Activated T-helper 9 cell treated with anti-CD3 and anti-CD28 coated beads, Interleukin-2, amount 50 U/mL, for 16 hours (primary cell): ENCODE measurements at regions not wholly inside any gene's neighbourhood (a gene's known extent, or its start where the extent isn't known, plus 50 kb on each side); places are given as distances from the start of the nearest gene placed in this dataset.
A peak's percentile ranks its signal among the peaks of the same experiment; 100 is the strongest.

ENCODE experiments used
- DNase-seq: peaks from one replicate; pipeline ENCODE4 v3.0.0-alpha.2; 2020; ENCODE audit warnings: low read depth

DNA sequence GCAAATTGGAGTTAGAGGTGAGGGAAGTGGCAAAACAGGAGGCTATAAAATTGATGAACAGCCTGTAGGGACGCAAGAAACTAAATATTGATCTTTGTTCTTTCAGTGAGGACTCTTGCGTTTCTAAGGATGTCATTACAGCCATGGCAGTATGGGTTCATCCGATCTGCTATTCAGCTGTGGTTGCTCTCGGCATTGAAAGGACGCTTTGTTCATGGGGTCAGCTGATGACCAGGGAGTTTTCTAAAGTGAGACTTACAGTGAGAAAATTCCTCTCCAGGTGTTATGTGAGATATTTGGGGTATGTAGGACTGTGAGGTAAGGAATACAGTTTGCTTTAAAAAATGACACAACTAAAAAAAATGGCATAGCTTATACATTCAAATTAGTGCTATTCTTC is 52.7 kb upstream of the PELI1 start:
- DNase-seq, result no peak

DNA sequence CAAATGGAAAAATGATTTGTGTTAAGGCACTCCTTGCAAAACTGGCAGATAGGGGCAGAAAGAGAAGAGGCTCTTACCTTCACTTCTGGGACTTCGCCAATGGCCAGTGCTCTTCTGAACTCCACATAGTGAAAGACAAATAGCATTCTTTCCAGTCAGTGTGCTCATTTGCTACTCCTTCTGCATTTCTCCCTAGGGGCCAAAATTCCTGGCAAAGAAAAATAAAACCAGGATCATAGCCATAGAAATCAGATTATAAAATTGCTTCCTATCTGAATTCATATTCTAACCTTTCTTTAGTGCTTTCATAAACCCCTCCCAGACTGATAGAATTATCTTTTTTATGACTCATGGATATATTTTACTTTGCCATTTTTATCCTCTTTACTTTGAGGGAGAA is 56.9 kb upstream of the PELI1 start:
- DNase-seq, result no peak

DNA sequence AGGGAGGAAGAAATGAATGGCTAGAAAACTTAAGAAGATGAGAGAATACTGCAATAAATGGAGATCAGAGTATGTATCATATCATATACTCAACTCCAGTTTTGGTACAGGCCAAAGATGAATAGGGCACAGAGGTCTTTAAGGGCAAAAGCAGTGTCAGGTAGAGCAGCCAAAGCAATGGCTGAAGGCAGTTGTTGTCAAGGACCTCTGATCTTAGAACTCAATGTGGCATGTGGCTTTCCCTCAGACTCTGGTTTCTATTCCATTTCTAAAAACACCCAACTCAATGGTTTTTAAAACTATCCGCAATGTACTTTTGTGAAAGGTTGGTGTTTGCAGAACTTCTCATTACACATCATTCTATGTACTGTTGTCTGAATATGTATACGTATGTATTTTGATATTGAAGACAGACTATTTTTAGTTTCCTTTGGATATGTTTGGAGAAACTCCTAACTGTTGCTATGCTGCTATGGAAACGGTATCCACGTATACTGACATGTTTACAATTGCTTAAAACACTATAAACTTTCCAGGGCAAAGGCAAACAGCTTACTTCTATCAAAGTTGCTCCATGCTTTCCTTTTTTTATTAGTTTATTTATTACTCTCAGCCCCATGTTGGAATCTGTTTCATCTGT is 58.1 kb upstream of the PELI1 start:
- no peak for DNase-seq

DNA sequence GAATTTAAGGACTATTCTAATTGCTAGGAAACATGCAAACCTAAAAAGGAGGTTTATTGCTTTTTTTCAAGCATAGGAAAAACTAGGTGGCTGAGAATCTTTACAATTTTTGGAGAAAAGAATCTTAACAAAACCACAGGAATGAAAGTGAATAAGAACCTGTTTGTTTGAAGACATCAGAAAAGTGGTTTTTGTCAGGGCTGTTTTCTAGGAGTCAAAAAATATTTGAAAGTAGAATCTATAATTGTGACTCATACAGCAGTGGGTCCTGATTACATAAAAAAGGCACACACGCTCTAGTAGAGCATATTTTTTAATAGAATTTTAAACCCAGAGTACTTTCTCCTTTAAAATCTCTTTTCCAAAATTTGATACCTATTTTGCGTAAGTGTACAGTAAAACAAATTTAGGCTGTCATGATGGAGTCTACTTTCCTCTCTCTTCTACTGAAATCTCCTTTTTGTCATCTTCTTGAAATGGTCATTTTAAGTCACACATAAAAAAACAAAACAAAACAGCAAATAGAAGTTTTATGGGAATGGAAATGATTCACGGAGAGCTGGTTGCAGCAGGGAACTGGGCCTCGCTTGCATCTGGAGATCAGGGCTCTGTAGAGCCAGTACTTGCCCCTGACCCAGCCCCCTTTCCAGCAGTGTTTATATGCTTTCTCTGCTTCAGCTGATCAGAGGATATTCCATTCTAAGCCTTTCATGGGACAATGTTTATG is 59.1 kb upstream of the PELI1 start:
- DNase-seq, result no peak

DNA sequence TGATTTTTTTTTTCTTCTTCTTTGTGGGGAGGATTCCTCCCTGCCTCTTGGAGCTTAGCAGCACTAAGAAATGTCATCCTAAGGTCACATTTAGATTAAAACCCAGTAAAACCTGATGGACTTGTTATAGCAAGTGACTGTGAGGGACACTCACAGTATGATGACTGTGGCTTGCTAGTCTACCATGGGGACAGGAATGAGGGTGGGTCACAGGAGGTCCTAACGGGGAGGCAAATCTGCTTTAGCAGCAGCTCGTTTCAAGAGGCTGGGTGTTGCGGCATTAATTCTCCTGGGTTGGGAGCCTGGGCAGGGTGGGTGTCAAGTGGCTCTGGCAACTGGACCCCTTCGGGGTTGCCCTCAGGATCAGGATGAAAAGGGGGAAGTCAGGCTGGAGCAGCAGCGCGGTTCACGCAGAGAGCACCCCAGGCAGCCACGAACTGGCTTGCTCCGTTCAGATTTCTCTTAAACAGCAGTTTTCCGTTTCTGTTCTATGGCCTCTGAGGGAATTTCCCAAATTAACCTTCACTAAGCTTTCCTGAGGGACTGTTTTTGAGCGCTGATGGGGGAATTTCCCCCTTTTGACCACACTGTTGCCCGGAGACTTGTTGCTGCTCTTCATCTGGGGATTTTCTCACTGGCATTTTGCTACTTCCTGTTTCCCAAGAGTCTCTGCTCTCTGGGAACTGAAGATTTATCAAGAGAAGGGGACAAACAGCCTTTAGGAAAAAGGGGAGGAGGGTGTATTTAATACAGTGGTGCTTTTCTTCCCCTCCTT is 59.8 kb upstream of the PELI1 start:
- DNase-seq, result peak; percentile 33

DNA sequence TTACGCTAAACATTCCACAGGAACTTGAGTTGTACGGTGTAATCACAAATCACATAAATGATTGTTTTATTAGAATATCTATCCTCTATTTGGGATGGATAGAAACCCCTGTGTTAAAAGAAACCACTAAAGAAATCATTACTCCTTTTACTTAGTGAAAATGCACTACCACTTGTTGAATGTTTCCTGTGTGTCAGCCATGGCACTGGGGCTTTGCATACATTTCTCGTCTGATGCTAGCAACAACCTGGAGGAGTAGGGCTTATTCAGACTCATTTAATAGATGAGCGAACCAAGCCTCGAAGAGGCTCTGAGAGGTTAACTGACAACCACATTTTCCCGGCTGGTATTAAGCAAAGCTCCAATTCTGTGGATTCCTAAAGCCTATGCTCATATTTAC is 60.5 kb upstream of the PELI1 start:
- DNase-seq, result no peak

DNA sequence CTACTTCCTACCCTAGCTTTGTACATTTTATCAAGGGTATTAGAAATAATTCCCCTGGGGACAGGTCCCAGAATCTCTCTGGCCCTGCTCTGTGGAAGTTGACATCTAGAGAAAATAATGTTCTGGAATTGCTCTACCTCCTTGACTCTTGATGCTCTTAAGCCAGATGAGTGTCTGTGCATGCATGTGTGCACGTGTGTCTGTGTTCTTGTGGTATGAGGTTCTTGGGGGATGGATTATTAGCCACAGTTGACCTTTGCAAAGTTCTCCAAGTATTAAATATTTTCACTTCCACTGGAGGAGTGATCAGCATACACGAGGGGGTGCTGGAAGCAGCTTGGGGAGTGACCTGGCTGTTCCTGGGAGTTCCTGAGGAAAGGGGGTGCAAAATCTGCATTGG is 61.2 kb upstream of the PELI1 start:
- no peak for DNase-seq

DNA sequence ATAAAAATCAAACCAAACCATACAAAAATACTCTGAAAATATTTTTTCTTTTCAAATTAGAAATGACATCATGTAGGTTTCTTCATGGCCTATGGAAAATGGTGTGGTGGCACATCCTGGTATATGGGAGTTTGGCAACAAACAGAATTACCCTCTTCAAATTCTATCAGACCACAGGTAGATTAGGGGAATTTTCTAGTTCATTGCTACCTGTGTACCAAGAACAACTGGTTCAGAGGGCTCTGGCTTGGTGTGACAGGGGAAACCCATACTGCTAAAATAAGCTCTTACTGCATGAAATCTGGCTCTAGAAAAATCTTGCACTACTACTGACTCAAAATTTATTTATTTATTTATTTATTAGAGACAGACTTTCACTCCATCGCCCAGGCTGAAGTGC is 63.4 kb upstream of the PELI1 start:
- DNase-seq, result no peak

DNA sequence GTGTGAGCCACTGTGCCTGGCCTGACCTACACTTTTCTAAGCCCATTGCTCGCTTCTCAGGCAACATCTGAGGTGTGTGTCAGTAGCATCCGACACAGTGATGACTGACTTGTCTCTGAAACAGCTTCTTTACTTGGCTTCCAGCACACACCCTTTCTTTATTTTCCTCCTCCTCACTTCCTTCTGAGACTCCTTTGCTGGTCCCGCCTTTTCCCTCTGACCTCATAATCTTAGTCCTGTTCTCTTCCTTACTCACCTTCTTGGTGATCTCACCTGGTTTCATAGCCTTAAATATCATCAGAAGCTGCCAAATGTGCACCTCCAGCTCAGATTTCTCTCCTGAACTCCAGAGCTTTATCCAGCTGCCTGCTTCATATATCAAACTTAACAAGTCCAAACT is 66.6 kb upstream of the PELI1 start:
- DNase-seq, result no peak

DNA sequence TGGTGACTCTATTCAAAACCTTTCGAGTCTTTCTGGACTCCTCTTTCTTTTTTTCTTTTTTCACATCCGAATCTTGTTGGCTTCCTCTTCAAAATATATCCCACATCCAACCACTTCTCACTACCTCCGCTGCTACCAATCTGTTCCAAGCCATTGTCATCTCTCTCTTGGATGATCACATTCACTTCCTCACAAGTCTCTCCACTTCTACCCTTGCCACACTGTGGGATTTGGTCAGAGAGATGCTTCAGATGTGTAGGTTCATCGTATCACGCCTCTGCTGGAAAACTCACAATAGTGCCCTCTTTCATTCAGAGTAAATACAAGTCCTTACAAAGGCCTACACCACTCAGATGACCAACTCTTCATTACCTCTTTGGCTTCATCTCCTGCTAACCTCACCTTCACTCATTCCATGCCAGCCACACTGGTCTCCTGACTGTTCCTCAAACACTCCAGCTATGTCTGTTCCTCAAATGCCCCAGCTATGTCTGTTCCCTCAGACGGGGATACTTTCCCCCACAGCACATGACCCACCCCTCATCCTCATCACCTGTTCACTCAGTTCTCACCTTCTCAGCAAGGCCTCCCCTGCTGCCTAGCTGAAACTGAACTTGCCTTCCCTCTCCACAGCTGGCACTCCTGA is 67.2 kb upstream of the PELI1 start:
- no peak for DNase-seq

DNA sequence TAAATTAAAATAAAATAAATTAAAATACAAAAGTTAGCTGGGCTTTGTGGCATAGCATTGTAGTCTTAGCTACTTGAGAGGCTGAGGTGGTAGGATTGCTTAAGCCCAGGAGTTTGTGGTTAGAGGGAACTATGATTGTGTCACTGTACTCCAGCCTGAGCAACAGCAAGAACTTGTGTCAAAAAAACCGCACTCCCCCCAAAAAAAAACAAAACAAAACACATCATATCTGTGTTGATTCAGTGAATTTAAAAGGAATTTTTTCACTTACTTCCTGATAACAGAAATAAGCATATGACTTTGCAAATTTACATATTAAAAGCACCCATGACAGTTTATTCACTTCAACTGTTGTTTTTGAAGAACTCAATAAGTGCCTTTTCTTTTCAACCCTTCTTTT is 68.1 kb upstream of the PELI1 start:
- DNase-seq, result no peak

DNA sequence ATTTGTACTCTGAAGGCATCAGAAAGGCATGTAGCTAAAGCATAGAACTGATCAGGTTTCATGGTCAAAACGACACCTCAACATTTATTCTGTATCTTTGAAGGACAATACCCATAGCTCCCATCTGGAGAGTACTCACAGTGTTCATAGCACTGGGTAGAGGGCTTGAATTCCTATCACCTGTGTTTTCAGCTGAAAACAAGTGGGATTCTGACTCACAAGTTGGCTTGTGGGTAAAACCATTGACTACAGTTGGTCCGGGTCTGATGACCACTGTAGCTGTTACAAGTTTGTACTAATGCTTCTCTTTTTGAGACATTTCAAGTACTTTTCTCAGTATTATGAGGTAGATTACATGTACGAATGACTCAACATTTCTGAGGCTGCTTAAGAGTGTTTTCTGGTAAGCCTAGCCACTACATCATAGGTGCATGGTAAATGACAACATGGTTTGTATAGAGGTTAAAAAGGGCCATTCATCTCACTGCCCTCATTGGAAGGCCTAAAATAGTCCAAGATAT is 68.6 kb upstream of the PELI1 start:
- peak; percentile 21 for DNase-seq

DNA sequence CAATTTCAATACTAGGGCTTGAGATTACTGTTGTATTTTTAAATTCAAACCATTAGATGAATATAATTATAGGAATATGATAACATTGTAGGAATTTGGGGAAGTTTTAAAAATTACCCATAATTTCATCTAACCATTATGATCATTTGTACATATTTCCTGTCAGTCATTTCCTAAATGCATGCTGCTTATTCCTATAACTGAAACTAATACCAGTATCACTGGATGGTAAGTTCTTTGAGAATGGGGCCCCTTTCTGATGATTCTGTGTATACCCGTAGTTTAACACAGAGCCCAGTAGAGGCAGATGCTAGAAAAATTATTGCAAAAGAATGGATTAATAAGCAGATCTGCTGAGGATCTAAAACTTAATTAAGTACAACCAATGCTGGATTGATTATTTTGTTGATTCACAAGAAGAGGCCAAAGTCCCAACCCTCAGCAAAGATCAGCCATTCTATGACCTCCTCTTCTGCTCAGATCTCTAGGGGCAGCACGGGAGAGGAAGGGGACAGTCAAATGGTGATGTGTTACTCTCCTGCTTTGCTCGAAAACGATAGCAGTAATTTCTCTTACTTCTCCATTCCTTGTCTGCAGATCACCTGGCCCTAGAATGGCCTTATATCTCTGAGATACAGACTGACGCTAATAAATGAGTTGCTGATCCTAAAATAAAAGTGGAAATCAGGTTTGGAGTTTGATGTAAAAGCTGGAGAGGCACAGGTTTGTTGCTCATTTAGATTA is 69.5 kb upstream of the PELI1 start:
- DNase-seq, result no peak

DNA sequence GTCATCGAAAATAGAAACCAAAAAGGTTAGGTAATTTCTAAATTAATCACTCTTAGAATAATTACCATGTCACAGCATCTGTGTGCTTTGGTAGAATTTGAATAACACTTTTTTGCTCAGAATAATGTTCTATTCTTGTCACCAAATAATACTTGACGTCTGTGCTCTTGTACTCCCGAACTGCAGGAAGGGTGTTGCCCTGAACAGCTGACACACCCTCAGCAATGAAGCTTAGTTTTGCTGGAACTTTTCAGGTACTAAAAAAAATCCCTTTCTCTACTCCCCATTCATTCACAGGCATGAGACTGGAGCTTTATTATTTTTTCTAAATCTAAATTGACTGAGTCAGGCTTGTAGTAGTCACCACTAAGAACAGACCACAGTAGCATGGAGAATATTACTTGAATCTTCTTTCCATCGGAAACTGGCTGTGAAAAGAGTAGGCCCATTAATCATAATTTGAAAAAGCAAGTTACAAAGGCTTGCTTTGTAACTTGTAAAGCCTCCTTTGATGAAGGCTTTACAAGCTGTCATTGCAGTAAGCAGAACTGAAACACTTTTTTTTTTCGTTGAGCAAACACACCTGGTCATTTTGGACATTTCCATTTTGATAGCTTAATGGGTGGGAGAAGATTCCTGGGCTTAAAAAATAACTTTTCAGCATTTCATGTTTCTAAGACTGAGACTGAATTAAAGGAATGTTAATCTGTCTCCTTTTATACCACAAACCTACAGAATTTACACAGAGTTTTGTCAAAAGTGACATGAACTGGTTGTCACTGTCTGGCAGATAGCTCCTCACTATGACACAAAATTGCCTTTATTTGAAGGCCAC is 70.3 kb upstream of the PELI1 start:
- peak; percentile 16 for DNase-seq

DNA sequence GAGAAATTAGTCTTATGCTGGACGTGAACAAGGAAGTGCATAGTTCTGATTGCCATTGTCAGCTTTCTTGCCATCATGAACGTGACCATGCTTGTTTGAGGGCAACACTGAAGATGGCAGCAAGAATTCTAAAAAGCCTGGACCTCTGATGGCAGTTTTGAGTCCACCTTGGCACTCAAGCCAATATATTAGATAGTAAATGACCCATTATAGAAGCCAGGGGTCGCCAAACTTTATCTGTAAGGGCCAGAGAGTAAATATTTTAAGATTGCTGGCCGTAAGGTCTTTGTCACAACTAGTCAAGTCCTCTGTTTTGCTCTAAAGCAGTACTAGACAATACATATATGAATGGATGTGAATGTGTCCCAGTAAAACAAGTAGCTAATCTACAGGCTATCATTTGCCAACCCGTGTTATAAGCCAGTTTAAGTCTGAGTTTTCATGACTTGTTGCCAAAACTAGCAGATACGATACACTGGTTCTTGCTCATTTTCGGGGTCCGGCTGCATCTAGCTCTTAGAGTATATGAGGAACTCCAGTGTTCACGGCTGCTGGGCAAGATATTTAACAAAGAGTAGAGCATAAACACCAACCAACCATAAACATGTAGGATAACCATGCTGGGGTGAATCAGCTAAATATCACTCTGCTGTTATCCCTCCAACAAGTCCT is 73.1 kb upstream of the PELI1 start:
- no peak for DNase-seq

DNA sequence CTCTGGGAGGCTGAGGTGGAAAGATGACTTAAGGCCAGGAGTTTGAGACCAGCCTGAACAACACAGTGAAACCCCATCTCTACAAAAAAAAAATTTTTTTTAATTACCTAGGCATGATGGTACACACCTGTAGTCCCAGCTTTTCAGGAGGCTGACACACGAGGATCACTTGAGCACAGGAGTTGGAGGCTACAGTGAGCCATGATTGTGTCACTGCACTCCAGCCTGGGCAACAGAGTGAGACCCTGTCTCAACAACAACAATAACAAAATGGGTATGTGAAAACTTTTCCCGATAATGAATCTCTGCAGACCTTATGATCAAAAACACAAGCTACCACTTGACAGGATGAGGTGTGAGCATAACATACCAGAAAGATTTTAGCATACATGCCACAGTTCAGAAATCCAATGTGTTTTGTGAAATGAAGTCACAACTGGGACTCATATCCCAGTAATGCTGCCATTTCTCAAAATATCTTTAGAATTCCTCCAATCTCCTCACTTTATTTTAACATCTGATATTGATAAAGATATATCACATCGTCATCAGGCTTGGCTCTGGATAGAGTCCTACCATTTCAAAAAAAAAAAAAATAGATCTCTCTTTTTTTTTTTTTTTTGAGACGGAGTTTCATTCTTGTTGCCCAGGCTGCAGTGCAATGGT is 74.0 kb upstream of the PELI1 start:
- no peak for DNase-seq

DNA sequence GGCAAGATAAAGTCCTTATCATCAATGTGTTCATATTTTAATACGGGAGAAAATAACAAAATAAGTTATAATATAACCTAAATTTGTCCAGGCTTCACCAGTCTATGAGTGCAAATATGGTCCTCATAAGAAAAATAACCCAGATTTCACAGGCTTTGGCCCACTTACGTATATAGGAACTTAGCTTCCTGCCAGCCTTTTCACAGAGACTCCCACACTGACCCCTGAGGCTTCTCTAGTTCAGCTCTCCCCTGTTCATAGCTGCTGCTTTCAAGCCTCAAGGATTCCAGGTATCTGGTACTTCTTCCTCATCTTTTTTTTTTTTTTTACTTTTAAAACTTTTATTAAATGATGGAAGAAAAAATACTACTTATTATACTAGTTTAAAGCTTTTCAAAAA is 74.9 kb upstream of the PELI1 start:
- no peak for DNase-seq

DNA sequence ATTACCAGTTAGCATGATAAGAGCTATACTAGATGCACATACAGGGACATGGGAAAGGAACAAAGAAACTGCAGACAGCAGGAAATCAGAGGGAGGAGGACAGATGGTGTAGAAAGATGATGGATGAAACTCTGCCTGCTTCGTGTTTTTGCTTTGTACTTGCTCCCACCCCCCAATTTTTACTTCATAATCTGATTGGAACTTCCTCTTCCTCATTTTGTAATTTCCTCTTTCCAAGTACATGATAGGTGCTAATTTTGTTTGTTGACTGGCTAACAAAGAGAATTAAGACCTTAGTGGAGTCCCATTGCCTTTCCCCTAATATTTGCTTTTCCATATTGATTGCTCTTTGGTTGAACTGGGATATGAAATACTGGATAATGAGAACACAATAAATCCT is 76.0 kb upstream of the PELI1 start:
- DNase-seq, result no peak

DNA sequence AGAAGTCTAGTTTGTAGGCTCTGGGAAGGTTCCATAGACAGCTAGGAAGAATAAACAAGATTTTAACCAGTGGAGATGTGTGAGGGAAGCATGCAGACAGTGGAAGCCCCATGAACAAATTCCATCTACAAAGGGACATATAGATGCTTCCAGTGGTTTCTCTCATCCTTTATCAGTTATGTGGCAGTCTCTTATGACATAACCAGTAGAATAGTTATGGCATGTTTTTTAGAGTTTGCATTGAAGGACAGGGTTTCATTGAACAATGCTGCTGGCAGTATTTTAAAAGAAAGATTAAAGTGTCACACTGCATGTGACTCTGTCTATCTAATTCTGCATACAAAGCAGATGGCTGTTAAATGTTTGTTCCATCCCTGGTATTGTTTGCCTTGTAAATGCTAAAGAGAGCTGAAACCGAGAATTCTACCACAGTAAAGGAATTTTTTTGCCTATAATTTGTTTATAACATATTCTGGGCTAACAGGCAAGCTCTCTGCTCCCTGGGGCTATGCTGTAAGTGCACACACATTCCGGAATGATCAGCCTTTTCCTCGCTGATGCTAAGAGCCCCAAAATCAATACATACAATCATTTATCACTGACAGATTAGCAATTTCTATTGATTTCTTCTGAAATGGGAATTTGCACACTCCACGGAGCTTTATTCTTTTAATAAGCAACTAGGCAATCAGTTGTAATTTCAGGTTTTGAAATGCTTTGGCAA is 76.8 kb upstream of the PELI1 start:
- DNase-seq, result no peak
